Posterior cingulate gyrus (tissue), 11 donors: ENCODE measurements at regions not wholly inside any gene's neighbourhood (a gene's known extent, or its start where the extent isn't known, plus 50 kb on each side); places are given as distances from the start of the nearest gene placed in this dataset.
A peak's percentile ranks its signal among the peaks of the same experiment; 100 is the strongest.

Experiments used
- DNase-seq, 10 donors: peaks; one replicate each; pipeline versions ENCODE4 v3.0.0 to v3.0.0-alpha.2; 2020 to 2021; ENCODE audit warnings: mixed read lengths in 3 of 10
- intact Hi-C: fragments of 100-400 bp; cut with DNase I; formaldehyde crosslinking; loops from one replicate; pipeline ENCODE4 v1.15.1; 2023

GRCh38 chr5:18088020-18088579, 453.8 kb downstream of the TAF11L14 start:
- DNase-seq = peak in 1 of 10 donors; percentile 62
- intact Hi-C loops = no loop called here

- intact Hi-C loops = no loop called here
- no peak for DNase-seq
Observed at GRCh38 chr5:18090177-18090576, 455.9 kb downstream of the TAF11L14 start.

- intact Hi-C loops = no loop called here
- no peak for DNase-seq
Observed at GRCh38 chr5:18091142-18091541, 456.9 kb downstream of the TAF11L14 start.

GRCh38 chr5:18091758-18092157, 457.5 kb downstream of the TAF11L14 start:
- no peak for DNase-seq
- intact Hi-C loops = no loop called here

GRCh38 chr5:18095061-18095460, 460.8 kb downstream of the TAF11L14 start:
- no peak for DNase-seq
- intact Hi-C loops = no loop called here

GRCh38 chr5:18097817-18098216, 463.6 kb downstream of the TAF11L14 start:
- intact Hi-C loops = no loop called here
- peak in 1 of 10 donors; percentile 2 for DNase-seq

GRCh38 chr5:18098691-18099090, 464.4 kb downstream of the TAF11L14 start:
- intact Hi-C loops = no loop called here
- no peak for DNase-seq

GRCh38 chr5:18099261-18099660, 465.0 kb downstream of the TAF11L14 start:
- intact Hi-C loops = no loop called here
- DNase-seq = no peak

GRCh38 chr5:18101532-18101931, 467.3 kb downstream of the TAF11L14 start:
- DNase-seq = no peak
- intact Hi-C loops = no loop called here

- intact Hi-C loops = no loop called here
- DNase-seq = no peak
Observed at GRCh38 chr5:18102733-18103132, 468.5 kb downstream of the TAF11L14 start.

GRCh38 chr5:18105449-18105848, 471.2 kb downstream of the TAF11L14 start:
- DNase-seq = no peak
- intact Hi-C loops = no loop called here

- intact Hi-C loops = loop anchor here (2.0 kb wide), 1 partner anchor 895 kb away; the partner anchor contains the start of gene BASP1
- no peak for DNase-seq
Observed at GRCh38 chr5:18111906-18112465, 477.7 kb downstream of the TAF11L14 start.

- peak in 2 of 10 donors; percentile 9 to 17 for DNase-seq
- intact Hi-C loops = loop anchor here (2.0 kb wide), 1 partner anchor 897 kb away; the partner anchor contains the start of gene BASP1
Observed at GRCh38 chr5:18113721-18114120, 479.5 kb downstream of the TAF11L14 start.

- DNase-seq = peak in 1 of 10 donors; percentile 3
- intact Hi-C loops = no loop called here
Observed at GRCh38 chr5:18114151-18114757, 480.0 kb downstream of the TAF11L14 start.

- intact Hi-C loops = no loop called here
- no peak for DNase-seq
Observed at GRCh38 chr5:18117968-18118367, 483.7 kb downstream of the TAF11L14 start.

- DNase-seq = peak in 2 of 10 donors; percentile 61 to 67
- intact Hi-C loops = no loop called here
Observed at GRCh38 chr5:18119156-18119785, 485.0 kb downstream of the TAF11L14 start.

- DNase-seq = no peak
- intact Hi-C loops = no loop called here
Observed at GRCh38 chr5:18141222-18141621, 507.0 kb downstream of the TAF11L14 start.

- intact Hi-C loops = no loop called here
Observed at GRCh38 chr5:18142831-18143230, 508.6 kb downstream of the TAF11L14 start.

GRCh38 chr5:18152671-18153070, 518.4 kb downstream of the TAF11L14 start:
- intact Hi-C loops = no loop called here
- DNase-seq = no peak

More at GRCh38 chr5:18142831-18143230, 508.6 kb downstream of the TAF11L14 start:
- no peak for DNase-seq

GRCh38 chr5:18158166-18158565, 523.9 kb downstream of the TAF11L14 start:
- DNase-seq = no peak
- intact Hi-C loops = no loop called here

GRCh38 chr5:18159331-18159730, 525.1 kb downstream of the TAF11L14 start:
- intact Hi-C loops = no loop called here
- no peak for DNase-seq

GRCh38 chr5:18171684-18172083, 537.4 kb downstream of the TAF11L14 start:
- DNase-seq = no peak
- intact Hi-C loops = no loop called here
